ENCODE measurements at regions not wholly inside any gene's neighbourhood (a gene's known extent, or its start where the extent isn't known, plus 50 kb on each side); places are given as distances from the start of the nearest gene placed in this dataset.

DNA sequence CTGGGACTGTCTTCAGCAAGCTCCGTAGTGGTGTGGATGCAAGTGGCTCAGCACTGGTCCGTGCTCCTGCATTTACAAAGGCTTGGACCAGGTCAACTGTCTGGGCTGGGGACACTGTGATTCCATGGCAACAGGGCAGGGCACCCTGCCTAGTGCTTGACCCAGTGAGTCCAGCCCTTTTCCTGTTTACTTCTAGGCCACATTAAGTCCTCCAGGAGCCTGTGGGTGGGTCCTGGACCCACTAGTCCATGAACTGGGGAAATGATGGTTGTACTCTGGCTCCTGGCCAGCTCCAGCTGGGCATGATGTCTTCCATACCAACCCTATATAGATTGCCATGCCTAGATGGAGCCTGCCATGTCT lies 152.0 kb downstream of the RPS24 start:
- DNase-seq (ENCODE audit: low read depth in 2 of 2) = no peak

DNA sequence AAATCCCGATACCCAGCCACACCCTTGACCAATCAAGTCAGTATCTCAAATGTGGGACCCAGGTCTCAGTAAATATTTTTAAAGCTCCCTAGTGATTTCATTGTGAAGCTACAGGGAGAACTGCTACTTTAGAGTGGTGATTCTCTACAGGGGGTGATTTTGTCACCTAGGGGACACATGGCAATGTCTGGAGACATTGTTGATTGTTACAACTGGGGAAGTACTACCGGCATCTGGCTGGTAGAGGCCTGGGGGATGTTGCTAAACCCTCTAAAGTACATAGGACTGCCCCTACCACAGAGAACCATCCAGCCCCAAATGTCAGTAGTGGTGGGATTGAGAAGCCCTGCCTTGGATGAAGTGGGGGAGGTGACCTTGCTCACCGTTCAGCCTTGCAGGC lies 152.9 kb downstream of the RPS24 start:
- DNase-seq (ENCODE audit: low read depth in 2 of 2) = no peak

DNA sequence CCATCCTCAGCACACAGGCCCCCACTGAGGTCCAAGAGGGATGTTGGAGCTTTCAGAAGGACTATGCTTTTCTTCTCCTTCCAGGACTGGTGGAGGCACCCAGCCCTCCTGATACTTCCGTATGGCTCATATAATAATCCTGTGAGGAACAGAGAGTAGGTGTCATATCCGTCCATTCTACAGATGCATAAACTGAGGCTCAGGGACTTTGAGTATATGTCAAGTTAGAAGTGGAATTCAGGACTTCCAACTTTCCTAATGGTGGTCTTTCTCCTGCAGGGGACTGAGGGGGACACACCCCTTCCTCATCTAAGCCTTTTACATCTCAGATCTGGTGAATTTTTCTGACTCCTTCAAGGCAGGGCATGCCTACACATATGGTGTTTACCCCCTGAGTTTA lies 153.7 kb downstream of the RPS24 start:
- DNase-seq (ENCODE audit: low read depth in 2 of 2) = no peak

DNA sequence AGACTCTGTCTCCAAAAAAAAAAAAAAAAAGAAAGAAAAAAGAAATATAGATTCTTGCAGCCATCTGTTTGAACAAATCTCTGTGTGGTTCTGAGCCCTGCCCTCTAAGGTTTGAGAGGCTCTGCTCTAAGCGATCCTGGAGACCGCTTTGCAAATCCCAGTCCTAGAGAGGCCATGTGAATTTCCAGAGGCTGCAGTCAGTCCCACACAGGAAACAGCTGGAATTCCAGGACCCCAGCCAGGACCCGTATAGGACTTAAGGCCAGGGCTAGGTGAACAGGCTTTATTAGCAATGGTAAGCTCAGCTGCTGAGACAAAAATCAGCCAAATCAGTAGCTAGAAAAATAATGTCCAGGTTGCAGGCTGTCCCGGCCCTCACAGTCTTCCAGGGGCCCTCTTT lies 154.8 kb downstream of the RPS24 start:
- DNase-seq (ENCODE audit: low read depth in 2 of 2) = no peak

DNA sequence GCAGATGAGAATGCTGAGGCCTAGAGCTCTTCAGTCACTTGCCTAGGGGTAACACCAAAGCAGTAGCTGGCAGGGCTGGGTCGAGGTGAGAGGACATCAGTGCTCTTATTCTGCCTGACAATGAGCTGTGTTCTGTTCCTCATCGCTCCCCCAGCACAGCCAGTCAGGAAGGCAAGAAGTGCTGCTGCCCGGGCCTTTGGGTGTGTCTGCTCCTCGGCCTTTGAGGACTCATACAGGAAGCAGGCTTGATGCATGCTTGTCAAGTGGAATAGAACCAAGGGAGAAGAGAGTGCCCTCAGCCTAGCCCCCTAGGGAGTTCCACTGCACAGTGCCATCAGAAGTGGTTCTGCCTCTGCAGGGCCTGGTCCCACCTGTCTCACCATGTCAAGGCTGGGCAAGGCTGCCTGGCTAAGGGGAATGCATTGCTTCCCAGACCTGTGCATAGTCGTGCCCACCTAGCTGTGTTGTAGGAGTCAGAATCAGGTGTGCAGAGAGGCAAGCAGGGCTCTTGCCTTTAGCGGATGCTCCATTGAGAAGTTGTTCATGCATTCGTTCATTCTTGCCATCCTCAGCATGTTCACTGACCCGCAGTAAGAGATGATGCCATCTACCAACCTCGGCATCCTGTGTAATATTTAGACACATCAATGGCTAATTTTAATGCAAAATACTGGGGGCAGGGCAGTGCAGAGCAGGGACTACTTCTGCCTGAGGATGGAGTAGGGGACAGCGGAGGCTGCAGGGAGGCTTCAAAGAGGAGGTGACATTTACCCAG lies 156.6 kb downstream of the RPS24 start:
- DNase-seq (ENCODE audit: low read depth in 2 of 2) = no peak

DNA sequence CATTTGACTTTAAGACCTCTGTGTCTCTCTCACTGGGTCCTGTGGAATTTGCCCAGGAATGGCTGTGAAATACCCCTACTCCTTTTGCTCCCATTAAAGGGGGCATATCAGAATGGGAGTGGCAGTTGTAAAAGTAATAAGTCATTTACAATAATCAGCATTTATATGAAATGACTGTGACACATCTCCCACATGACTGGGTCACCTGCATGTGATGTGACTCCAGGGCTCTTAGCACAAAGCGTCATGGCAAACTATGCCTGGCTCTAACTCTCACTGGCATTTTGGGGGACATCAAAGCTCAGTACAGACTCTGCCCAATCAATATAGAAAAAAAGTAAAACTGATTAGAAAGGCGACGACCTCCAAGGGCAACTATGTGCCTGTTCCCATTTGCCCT lies 157.6 kb downstream of the RPS24 start:
- no peak for DNase-seq (ENCODE audit: low read depth in 2 of 2)

DNA sequence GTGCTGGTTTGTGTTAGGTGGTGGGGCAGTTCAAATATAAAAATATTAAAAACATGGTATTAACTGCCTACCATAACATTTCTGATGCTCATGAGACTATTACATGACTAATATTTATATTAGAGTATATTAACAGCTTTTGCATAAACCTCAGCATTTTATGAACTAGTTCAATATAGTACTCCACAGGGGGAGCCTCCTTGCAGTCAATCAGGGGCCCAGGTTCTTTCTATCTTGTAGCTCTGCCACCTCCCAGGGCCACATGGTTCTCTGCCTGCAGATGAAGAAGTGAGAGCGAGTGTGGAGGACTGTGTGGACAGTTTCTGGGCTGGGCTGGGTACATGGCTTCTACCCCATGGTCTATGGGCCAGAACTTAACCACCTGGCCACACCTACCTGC lies 159.5 kb downstream of the RPS24 start:
- DNase-seq (ENCODE audit: low read depth in 2 of 2) = no peak

DNA sequence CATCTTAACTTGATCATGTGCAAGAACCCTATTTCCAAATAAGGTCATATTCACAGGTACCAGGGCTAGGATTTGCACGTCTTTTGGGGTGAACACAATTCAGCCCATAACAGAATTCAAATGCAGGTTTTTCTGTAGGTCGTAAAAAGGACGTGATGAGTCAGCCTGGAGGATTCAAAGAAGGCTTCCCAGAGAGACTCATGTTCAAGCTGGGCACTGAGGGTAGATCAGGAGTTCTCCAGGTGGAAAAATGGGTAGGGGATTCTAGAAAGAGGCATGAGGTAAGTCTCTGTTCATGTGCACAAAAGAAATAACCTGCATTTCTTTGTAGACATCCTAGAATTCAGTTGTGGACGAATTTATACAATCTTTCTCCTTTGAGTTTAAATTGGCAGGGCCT lies 160.4 kb downstream of the RPS24 start:
- DNase-seq (ENCODE audit: low read depth in 2 of 2) = no peak

DNA sequence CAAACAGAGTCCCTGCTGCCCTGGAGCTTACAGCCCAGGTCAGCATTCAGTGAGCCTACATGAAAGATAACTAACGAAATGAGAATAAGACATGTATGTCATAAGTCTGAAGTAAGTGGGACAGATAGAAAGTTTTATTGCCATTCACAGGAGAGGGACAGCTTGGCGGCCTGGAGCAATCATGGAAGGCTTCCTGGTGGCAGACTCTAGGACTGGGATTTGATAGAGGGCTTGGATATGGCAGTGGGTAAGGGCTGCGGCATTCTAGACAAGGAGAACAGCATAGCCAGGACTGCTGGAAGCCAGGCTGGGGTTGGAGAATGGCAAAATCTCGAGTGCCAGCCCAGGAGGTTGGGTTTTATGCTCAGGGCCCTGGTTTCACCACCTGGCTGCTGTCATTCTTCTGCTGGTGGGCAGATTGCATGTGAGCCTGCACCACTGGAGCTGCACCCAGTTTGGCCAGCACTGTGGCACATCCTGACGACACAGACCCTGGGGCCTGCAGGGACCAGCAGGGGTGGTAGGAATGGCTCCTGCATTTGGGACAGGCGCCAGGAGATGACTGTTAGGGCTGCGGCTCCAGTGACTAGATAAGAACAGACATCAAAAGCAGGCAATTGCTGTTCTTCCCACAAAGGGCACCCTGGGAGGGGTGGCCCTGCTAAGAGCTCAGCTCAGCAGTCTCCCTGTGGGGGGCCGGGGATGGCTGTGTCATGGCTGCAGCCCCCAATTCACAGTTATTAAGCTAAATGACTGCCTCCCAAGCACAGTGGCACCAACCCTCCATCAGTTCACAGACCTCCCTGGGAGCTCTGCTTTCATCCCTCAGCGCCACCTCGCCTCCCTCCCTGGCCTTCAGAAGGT lies 161.1 kb downstream of the RPS24 start:
- DNase-seq (ENCODE audit: low read depth in 2 of 2) = no peak

DNA sequence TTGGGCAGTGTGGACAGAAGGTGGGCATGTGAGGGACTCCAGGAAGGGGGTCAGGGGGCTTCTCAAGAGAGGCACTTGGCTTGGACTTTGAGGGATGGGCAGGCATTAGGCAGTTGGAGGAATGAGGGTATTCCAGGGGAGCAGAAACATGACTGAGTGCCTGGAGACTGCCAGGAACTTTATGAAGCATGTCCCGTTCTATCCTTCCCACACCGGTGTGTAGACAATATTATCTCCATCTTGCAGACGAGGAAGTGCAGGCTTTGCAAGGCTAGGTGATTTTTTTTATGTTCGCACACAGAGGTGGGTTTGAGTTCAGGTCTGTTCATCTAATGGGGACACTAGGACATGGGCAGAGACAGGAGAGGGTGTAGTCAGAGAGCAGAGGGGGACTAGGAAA lies 162.7 kb downstream of the RPS24 start:
- no peak for DNase-seq (ENCODE audit: low read depth in 2 of 2)

DNA sequence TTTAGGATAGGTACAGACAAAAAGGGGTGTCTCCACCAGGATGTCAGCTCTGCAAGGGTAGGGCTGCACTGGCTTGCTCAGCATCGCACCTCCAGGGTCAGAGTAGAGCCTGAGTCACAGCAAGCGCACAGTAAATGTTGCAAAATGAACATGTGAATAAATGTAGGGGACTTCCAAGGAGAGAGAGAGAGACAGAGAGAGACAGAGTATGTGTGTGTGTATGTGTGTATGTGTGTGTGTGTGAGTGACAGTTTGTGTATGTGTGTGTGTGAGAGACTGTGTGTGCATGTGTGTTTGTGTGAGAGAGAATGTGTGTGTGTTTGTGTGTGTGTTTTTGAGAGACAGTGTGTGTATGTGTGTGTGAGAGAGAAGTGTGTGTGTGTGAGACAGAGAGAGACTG lies 163.3 kb downstream of the RPS24 start:
- DNase-seq (ENCODE audit: low read depth in 2 of 2) = no peak

DNA sequence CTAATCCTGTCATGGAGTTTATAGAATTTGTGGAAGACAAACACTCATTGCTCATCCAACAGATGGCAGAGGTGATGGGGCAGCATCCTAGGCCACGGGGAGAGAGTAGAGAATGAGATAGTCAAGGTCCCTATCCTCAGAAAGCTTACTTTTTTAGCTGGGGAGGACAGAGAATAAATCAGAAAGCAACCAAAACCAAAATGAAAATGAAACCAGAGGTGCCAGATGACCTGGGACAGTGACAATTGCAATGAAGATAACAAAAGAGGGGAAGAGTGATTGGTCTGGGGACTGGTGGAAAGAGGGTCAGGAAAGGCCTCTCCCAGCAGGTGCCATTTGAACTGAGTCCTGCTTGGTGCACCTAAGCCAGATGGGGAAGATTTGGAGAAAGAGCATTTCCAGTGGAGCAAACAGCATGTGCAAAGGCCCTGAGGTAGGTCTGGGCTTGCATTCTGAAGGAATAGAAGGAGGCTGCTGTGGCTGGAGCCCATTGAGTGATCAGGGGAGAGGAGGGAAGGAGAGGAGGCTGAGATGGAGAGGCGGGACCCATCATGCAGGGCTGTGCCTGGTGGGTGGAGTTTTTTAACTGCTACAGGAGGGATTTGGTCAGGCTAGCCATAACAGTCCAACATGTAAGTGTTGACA lies 164.1 kb downstream of the RPS24 start:
- DNase-seq (ENCODE audit: low read depth in 2 of 2) = no peak

DNA sequence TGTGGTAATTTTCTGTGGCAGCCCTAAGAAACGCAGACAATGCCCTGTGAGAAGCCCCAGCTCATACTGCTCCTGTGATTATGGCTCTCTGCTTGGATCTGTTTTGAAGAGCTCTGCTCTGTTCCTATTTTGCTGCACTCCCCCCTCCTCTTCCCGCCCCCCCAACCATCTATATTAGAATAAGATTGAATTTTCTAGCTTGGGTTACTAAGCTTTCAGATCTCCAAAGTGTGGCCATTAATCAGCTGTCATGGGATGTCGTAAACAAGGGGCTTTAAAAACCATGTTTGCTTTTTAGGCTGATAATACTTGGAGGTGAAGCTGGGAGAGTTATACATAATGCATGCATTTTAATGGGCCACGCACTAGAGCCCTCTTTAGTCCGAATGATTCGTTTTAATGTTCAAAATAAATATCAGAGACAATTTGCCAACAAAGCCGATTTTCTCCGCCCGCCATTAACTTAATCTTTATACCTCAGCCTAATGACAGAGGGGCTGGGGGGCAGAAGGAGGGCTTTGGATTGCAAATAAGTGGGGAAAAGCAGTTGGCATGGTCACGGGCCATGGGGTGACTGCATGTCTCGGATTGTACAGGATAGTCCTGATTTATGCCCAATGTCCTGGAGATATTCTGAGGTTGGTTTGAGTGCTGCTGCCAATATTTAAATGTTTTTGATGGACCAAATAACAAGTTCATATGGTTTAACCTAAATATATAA lies 165.5 kb downstream of the RPS24 start:
- no peak for DNase-seq (ENCODE audit: low read depth in 2 of 2)

DNA sequence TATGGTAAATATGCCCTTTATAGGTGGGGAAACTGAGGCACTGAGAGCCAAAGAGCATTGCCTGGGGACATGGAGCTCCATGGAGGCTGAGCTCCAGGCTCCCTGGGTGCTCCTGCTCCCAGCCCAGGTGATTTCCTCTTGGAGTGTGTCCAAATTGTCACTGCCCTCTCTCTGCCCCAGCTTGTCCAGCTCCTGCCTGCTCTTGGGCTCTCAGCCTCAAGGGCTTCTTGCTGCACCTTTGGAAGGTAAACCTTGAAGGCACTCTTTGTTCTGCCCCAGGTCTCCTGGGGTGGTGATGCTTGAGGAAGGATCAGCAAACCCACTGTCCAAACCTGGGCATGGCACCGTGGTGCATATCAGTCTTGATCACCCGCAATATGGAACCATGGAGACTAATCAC lies 166.1 kb downstream of the RPS24 start:
- no peak for DNase-seq (ENCODE audit: low read depth in 2 of 2)

DNA sequence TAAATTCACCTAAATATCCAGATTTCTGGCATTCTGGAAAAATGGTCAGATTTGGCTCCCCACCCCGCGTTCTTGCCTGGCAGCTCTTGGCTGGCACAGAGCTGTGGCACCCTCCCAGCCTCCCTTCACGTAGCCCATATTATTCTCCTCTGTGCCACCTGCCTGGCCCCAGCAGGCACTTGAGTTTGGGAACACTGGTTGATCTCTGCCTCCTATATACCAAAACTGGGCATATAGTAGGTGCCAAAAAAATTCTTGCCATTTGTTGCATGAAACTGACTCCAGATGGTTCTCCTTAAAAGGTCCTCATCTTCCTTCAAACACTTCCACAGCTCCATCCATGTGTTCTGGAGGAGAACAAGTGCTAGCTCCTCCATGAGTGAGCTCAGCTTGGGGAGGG lies 167.0 kb downstream of the RPS24 start:
- DNase-seq (ENCODE audit: low read depth in 2 of 2) = no peak

DNA sequence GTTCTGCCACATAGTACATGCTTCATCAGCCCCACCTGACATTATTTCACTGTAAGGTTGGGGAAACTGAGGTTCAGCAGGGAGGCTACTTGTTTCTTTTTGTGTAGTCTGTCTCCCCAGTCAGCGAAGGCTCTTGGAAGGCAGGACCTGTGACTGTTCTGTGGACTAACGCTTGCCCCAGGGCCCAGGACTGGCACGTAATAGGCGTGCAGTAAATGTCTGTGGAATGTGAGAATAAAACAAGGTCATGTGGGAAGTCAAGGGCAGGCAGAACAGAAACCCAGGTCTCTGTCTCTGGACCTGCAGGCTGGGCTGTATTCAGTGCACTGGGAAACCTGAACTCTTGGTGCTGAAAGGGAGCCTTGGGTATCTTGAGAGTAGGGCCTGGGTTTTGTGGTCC lies 168.7 kb downstream of the RPS24 start:
- no peak for DNase-seq (ENCODE audit: low read depth in 2 of 2)

DNA sequence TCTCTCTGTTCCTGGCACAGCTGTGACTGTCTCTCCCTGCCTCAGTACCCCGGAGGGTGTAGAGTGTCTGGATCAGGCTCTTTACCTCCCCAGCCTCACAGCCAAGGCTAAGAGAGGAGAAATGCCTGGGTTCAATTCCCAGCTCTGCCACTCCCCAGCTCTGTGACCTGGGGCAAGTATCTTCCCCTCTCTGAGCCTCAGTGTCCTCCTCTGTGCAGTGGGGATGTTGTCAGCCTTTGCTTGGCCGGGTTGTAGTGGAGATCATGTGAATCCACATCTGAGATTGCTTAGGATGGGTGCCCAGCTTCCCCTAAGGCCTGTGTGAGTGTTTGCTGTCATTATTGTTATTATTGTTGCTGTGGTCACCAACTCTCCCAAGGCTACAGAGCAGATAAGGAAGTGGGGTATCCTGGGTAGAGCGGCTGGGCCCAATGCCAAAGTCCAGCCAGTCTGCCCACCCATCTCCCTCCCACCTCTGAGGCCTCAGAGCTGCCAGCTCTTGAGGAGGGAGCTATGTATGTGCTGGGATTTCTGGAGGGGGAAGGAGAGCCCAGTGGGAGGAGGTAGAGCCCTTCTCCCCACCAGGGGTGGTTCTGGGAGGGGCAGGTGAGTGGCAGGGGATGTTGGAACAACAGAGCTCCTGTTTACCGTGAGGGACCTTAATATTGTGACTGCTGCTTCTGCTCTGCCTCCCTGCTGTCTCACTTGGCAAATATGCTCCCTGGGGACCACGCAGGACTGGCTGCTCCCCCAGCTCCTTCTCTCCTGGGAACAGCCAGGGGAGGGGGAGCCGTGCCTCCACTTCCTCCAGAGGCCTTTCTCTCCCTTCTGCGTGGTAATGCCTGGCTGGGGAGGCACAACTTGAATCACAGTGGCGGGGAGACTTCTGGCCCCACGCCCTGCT lies 170.5 kb downstream of the RPS24 start:
- no peak for DNase-seq (ENCODE audit: low read depth in 2 of 2)

DNA sequence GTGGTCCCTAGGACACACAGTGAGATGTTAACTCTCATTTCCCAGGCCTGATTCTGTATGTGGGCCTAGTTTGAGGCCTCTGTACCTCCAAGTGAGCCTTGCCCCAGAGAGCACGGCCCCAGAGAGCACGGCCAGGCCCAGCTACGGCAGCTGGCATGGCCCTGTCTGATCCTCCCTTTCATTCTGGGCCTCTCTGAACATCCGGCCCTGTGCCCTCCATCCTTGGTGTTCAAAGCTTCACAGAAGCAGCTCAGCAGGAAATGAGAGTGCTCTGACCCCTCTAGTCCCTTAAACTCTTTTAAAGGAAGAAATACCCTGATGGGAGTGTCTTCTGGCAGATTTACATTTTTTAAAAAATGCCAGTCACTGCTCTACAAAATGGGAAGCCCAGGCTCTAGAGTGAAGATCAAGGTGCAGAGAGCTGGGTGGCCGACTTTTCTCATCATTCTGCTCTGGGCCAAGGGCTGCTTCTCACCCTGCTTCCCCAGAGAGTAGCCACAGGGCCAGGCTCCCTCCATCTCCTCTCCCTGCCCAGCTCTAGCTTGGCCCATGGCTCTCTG lies 171.9 kb downstream of the RPS24 start:
- DNase-seq (ENCODE audit: low read depth in 2 of 2) = no peak

DNA sequence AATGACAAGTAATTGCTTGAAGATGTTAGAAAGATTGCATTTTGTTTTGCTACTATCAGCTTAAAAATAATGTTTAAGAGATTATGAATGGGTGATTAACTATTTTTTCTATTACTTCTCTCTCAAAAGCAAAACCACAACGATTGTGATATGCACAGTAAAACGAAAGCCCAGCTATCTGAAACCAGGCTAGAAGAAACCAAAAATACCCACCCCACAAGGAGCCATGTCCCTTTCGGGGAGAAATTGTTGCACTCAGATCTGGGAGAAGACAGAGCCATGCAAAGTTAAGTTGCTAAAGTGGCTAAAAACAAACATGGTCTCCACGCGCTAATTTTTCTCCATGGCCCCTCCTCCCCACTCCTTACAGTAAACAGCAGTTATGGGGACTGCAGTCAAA lies 173.6 kb downstream of the RPS24 start:
- DNase-seq (ENCODE audit: low read depth in 2 of 2) = no peak

DNA sequence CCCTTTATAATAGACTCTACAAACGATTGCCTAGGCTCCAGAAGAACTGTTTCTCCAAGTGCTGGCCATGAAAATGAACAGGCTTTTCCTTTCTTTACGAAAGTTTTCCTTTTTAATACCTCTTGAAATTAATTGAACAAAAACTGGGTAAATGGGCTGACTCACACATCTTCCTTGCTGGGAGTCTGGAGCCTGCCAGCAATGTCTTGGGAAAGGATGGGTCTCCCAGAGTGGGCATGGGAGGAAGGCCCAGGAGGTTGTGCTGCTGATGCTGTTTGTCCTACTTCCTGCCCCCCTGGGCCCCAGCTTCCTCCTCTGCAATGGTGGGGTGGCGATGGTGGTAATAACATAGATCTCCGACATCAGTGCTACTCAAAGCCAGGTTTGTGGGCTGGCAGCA lies 174.1 kb downstream of the RPS24 start:
- no peak for DNase-seq (ENCODE audit: low read depth in 2 of 2)

DNA sequence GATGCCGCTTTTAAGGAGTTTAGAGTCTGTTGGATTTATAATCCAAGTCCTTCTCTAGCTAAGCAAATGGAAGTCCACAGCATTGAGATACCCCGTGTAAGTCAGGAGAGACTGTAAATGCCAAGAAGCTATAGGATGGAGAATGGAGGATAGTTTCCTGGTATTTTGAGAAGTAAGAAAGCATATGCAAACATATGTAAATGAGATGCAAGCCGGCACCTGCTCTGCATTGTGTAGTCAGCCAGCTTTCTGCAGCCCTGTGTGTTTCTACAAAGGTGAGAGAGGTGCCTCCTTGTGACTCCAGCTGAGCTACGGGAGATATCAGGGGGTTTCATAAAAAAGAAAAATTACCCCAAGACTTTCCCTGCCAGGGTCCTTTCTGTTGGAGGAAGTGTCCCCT lies 176.3 kb downstream of the RPS24 start:
- no peak for DNase-seq (ENCODE audit: low read depth in 2 of 2)

All from fibroblast of skin of left quadriceps (primary cell).